Activated T-cell treated with anti-CD3 and anti-CD28 coated beads for 24 hours (primary cell): ENCODE measurements at regions not wholly inside any gene's neighbourhood (a gene's known extent, or its start where the extent isn't known, plus 50 kb on each side); places are given as distances from the start of the nearest gene placed in this dataset.
"Not testable (repeated sequence)": the region's sequence is repeated elsewhere in the genome, so short reads cannot be mapped to it uniquely, and the experiment has no call there.

Experiments used
- DNase-seq: peaks from one replicate; pipeline ENCODE4 v3.0.0-alpha.2; 2020; ENCODE audit warnings: low read depth

DNA sequence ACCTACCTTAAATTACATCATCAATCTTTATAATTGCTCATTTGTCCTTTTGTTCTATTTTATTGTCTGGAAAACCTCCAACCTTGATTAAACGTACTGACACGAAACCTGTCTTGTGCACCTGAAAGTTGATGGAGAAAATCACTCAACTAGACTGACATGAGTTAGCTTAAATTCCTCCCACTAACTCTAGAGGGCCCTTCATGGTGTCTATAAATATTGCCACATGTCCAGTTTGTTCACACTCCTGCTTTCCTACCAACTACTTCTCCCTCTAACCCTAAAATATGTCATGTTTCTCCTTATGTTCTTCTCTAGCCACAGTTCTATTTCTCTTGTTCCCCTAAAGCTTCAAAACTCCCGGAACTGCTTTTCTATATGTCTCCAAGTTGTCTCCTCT is 59.8 kb upstream of the SGO1 start:
- no peak for DNase-seq

DNA sequence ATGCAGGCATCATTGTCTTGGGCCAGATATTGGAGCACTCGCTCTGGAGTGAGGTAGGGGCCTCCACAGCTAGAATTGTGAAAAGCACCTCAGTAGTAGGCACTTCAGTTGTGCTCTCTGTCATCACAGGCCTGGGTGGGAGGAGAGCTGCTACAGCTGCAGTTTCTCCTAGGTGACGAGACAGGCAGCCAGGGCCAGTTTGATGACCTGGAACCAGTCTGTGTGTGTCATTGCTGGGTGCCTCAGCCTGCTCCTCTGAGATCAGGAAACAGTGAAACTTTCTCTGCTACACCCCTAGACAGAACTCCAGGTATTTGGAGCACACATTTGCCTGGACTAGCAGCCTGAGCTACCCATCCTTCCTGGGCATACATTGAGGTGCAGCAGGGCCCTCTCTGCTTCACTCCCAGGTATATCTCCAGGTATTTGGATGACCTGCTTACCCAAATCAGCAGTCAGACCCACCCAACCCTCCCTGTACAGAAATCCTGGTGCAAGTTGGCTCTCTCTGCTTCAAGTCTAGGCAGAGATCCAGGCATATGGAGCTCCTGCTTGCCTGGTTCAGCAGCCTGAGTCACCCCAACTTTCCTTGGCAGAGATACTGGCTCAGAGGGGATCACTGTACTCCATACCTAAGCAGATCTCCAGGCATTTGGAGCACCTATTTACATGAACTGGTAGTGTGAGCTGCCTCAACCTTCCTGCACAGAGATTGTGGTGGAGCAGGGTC is 54.3 kb upstream of the SGO1 start:
- DNase-seq: no peak

GRCh38 chr3:20238199-20238598 is 52.2 kb upstream of the SGO1 start:
- not testable (repeated sequence) for DNase-seq

- DNase-seq: no peak
These were observed 50.6 kb upstream of the SGO1 start for GRCh38 chr3:20236603-20237002.
